ENCODE measurements at regions not wholly inside any gene's neighbourhood (a gene's known extent, or its start where the extent isn't known, plus 50 kb on each side); places are given as distances from the start of the nearest gene placed in this dataset.

DNA sequence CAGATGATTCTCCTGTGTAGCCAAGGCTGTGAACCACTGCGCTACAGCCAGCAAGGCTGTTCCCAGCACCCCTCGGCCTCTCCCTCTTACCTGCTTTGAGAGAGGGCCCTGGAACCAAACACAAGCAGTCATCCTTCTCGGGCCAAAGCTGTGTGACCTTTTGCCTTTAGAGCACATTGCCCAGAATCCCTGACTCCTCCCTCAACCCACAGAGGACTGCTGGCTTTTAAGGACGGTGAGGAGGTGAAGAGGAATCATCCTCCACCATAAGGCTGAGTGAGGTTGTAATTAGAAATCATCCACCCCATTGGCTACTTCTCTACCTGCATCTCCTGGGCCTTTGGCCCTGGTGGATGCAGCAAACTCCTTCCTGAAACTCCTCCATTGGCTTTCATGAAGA lies 93.6 kb upstream of the PJA1 start:
- TF ChIP-seq ZNF124 (CRISPR knock-in tag; IDR thresholded peaks at IDR 0.05) = no peak
- no peak for TF ChIP-seq RAD51 (IDR thresholded peaks at IDR 0.05; ENCODE audit: borderline replicate concordance)
- TF ChIP-seq EZH2 (conservative IDR thresholded peaks at IDR 0.05; ENCODE audit: low read depth, low read length) = no peak
- no peak for TF ChIP-seq SRF (IDR thresholded peaks at IDR 0.05; ENCODE audit: low read depth, low read length)
- TF ChIP-seq, protein P1, sequence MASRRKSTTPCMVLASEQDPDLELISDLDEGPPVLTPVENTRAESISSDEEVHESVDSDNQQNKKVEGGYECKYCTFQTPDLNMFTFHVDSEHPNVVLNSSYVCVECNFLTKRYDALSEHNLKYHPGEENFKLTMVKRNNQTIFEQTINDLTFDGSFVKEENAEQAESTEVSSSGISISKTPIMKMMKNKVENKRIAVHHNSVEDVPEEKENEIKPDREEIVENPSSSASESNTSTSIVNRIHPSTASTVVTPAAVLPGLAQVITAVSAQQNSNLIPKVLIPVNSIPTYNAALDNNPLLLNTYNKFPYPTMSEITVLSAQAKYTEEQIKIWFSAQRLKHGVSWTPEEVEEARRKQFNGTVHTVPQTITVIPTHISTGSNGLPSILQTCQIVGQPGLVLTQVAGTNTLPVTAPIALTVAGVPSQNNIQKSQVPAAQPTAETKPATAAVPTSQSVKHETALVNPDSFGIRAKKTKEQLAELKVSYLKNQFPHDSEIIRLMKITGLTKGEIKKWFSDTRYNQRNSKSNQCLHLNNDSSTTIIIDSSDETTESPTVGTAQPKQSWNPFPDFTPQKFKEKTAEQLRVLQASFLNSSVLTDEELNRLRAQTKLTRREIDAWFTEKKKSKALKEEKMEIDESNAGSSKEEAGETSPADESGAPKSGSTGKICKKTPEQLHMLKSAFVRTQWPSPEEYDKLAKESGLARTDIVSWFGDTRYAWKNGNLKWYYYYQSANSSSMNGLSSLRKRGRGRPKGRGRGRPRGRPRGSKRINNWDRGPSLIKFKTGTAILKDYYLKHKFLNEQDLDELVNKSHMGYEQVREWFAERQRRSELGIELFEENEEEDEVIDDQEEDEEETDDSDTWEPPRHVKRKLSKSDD (CRISPR knock-in tag; IDR thresholded peaks at IDR 0.05; ENCODE audit: low read depth) = no peak
- TF ChIP-seq, protein P2, sequence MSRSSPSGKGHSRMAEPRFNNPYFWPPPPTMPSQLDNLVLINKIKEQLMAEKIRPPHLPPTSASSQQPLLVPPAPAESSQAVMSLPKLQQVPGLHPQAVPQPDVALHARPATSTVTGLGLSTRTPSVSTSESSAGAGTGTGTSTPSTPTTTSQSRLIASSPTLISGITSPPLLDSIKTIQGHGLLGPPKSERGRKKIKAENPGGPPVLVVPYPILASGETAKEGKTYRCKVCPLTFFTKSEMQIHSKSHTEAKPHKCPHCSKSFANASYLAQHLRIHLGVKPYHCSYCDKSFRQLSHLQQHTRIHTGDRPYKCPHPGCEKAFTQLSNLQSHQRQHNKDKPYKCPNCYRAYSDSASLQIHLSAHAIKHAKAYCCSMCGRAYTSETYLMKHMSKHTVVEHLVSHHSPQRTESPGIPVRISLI (CRISPR knock-in tag; IDR thresholded peaks at IDR 0.05; ENCODE audit: borderline replicate concordance) = no peak
- no peak for TF ChIP-seq POLR2A (IDR thresholded peaks at IDR 0.05; ENCODE audit: insufficient read depth in 1 of 2, low read depth in 2 of 2, low read length in 2 of 2)

Measured in HepG2 (cell line).